ENCODE measurements at regions not wholly inside any gene's neighbourhood (a gene's known extent, or its start where the extent isn't known, plus 50 kb on each side); places are given as distances from the start of the nearest gene placed in this dataset.

DNA sequence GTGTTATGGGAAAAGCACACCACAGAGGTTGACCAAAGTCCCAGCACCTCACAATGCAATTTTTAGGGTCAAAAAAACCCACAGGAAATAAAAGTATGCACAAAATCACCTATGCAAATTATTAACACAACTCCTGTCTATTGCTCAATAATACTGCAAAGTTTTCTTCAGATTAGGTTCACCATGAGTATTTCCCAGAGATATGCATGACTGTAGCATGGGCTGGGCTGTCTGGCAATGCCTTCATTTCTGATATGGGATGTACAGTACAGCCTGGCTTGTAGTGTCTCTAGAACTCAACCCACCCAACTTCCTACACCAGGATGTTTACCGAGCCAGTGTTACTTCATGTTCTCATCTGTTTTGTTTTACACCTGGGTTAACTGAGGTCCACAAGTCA, 698.7 kb upstream of the ARGLU1 start:
- TF ChIP-seq, protein P1, sequence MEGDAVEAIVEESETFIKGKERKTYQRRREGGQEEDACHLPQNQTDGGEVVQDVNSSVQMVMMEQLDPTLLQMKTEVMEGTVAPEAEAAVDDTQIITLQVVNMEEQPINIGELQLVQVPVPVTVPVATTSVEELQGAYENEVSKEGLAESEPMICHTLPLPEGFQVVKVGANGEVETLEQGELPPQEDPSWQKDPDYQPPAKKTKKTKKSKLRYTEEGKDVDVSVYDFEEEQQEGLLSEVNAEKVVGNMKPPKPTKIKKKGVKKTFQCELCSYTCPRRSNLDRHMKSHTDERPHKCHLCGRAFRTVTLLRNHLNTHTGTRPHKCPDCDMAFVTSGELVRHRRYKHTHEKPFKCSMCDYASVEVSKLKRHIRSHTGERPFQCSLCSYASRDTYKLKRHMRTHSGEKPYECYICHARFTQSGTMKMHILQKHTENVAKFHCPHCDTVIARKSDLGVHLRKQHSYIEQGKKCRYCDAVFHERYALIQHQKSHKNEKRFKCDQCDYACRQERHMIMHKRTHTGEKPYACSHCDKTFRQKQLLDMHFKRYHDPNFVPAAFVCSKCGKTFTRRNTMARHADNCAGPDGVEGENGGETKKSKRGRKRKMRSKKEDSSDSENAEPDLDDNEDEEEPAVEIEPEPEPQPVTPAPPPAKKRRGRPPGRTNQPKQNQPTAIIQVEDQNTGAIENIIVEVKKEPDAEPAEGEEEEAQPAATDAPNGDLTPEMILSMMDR (conservative IDR thresholded peaks at IDR 0.05), result no peak
- no peak for TF ChIP-seq ZFX (IDR thresholded peaks at IDR 0.05)

All from C4-2B (cell line).